HG03060 (cell line): ENCODE measurements at regions not wholly inside any gene's neighbourhood (a gene's known extent, or its start where the extent isn't known, plus 50 kb on each side); places are given as distances from the start of the nearest gene placed in this dataset.

Experiments used
- ATAC-seq: cut with Tn5 transposase; IDR thresholded peaks from one replicate; pipeline ENCODE4 v1.9.1; 2021; ENCODE audit warnings: low read depth, moderate number of reproducible peaks; ENCODE audit not compliant: unreplicated experiment

DNA sequence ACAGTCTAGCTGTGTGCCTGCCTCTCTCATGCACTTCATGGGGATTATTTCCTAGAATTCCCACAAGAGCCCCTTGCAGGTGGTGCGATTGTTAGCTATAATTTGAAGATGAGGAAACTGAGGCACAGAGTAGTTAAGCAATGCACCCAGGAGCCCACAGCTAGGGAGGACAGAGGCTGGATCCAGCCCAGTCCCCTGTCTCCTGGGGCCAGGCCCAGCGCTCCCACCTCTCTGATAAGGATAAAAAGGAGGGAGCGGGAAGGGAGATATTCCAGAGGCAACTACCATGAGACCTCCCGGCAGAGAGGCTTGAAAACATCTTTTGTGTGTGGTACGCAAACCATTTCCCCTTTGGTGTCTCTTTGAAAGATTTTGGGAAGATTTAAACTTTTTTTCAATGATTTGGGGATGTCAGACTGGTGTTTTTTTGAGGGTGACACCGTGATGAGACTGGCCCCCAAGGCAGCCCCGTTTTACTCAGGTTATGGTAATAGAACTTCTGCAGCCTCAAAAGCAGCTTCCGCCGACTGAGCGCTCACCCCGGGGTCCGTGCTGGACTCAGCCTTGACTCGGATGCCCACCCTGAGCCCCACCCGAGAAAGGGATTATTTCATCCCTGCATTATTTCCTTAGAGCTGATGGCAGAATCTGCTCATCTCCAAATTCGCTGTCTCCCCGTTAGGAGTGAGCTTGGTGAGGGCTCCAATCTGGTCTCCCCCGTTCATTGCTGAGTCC is 144.7 kb upstream of the IER5L start:
- ATAC-seq = no peak

DNA sequence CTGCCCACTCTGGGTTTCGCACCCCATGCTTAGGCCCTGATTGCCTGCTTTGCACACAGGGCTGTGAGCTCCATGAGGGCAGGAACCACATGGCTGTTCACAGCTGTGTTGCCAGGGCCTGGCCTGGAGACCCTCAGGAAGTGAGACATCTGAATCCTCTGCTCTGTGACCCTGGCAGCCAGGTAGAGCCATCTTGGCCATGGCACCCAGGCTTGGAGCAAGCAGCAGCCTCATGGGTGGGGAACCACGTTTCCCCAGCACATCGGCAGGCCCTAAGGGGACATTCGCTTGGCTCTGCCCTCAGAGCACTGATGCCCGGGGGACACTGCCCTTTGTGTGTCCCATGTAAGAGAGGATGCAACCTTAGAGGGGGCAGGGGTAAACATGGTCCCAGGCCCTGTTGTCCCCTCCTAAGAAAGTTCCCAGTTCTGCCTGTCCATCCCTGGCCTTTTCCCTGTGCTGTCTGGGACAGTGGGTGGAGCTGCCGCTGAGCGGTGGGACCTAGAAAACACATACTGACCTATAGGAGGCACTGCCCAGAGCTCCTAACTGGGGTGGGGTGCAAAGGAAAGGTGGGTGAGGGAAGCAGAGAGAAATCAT is 144.1 kb upstream of the IER5L start:
- ATAC-seq = no peak

DNA sequence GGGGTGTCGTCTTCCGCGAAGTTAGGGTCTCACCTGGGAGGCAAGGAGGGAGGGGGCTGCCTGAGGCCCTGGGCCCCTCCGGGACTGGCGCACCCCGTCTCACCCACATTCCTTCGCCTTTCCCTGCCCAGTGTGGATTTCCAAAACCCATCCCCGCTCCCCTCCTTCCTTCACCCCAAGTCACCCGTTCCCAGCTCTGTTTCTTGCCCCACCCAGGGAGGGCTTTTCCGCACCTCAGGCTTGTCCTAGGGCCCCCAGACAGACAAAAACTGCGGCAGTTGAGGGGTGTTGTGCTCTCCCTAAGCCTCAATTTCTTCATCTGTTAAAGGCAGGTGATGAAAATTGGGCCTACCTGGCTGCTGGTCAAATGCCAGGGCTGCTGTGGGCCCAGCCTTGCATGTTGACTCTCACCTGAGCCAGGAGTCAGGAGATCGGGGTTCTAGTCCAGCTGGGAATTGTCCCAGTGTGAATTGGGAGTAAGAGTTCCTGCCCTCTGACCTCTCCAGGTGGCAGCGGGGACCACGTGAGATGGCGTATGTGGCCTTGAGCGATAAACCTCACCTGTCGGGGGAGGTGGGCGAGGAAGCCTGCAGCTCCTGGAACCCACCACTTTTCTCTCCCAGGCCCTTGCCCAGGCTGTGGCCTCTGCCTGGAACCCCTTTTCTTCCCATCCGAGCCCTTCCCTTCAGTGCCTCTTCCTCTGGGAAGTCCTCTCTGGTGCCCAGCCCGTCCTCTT is 143.4 kb upstream of the IER5L start:
- no peak for ATAC-seq

DNA sequence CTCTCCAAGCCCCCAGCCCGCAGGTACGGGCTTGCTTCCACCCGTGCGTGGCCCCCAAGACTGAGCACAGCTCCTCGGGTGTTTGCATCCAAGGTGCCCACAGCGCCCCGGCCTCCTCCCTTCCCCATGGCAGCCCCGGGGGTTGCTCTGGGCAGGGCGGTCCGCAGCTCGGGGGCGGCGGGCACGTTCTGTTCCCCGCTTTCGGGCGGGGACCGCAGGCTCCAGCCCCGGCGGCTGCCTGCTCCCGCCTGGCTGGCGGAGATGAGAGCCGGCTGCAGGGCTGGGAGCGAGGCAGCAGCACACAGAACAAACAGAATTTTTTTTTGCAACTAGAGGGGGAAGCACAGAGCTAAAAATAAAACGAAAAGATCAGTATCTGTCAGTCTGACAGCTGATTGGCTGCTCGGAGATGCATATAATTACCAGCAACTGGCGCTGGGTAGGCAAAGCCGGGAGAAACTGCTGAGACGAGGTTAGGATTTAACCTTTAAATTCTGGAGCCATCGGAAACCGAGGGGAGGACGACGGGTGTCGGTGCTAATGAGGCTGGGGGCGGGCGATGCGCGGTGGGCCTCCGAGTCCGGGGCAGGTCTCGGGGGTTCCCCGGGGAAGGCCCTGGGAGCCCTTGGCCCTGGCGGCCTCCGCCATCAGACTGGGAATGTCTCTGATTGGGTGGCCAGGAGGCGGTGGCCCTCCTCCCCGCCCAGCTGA is 142.7 kb upstream of the IER5L start:
- no peak for ATAC-seq

DNA sequence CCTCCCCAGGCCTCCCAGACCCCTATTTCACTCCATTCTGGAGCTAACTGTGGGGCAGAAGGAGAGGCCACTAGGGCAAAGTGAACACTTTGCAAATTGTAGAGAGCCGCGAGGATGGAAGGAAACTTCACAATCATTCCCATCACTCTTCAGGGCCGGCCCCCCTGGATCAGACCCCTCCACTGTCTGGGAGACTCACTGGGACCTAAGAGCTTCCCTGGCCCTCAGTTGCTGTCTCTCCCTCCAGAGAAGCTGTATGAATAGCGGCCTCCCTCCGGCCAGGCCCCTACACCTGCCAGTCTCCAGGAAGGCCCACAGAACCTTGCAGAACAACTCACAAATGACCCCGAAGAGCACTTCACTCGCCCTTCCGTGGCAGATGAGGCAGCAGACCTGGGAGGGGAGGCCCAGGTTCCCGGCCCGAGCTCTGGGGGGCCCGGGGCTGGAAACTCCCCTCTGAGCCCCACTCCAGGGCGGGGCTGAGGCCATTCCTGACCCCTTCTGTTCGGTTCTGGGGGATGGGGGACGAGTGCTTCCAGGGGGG is 141.9 kb upstream of the IER5L start:
- no peak for ATAC-seq

DNA sequence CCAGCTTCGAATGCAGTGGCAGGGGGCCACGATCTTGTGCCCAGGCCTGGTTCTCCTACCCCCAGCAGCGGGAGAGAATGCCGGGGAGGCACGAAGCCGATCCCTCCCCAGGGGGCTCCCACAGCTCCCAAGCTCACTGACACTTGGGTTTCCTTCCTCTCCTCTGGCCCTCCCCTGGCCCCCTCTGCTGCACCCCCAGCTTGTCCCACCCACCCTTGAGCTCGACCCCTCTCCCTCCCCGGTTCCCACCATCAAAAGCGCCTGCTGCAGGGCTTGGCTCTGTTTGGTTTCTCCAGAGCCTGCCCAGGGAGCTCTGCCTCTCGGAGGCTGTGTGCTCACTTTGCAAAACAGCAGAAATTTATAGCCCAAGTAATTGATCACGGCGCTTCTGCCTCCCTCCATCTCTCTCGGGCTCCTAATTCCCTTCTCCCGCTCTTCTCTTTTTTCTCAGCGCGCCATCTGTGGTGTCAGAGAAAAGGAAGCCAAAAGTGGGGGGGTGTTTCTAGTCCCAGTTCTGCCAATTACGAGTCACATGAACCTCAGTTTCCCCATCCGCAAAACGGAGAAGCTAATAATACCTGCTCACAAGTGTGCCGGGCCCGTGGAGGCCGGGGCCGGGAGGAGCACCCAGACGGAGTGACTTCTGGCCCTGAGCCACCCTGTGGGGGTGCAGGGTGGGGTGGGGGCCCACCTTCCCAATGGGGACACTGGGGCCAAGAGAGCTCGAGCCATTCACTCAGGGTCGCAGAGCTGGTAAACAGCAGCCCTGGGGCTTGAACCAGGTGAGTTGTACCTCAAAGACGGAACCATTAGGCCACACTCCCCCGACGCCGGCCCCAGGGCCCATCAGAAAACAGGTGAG is 141.2 kb upstream of the IER5L start:
- no peak for ATAC-seq

DNA sequence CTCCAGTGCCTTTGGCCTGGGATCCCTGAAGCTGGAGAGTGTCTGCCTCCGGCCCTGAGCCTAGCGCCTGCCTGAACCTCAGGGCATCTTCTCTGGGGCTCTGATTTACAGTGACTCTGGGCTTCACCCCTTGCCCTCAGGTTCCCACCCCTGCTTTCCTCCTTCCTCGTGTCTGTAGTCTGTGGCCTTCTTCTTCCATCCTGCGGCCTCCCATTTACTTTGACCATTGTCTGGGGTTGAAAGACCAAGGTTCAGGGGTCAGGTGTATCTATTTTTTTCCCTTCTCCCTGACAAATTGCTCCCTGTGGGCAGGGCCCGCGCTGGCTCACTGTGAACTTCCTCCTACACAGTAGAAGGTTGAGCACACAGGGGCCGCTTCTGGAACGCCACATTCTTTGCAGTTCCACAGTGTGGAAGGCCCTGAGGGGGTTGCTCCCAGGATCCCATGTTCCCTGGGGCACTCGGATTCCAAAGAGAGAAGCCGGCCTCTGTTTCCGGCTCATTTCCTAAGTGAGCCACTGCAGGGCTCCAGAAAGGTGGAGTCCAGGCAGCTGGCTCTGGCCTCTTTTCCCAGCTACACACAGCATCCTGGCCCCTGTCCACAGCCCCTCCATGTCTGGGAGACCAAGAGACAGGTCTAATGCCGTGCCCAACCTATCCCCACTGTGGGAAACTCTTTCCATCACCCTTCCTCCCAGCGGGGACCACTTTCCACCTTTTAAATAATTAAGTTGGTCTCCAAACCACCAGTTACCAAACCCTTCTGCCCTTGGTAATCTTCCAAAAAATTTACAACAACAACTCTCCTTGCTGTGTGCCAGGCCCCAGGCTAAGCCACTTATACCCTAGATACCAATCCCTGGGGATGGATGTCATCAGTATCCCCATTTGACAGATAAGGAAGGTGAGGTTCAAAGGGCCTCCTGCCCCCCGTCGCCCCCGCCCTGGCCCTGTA is 140.3 kb upstream of the IER5L start:
- ATAC-seq = no peak

DNA sequence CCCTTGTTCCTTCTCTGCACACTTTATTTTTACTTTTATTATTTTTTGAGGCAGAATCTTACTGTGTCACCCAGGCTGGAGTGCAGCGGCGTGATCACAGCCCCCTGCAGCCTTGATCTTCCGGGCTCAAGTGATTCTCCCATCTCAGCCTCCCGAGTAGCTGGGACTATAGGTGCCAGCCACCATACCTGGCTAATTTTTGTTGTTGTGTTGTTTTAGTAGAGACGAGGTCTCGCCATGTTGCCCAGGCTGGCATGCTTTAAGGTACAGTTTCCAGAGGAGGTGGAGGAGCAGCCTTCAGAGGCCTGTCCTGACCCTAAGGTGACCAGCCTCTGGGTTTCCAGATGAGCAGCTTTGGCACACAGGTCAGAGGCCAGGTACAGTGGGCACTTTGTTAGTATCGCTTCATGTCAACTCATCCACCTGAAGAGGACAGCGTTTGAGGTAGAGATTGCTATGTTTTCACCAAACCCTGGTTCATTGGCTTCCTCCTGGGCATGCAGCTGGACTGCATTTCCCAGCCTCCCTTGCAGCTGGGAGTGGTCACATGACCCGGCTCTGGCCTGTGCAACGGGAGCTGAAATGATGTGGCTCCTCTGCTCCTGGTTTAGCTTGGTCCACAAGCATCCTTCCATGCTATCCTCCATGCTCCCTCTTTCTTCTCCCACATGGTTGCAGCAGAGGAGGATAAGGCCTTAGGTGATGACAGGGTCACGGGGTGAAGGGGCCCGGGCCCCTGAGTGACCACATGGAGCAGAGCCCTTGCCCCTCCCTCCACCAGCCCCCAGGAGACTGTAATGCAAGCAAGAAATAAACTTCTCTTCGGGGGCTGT is 139.3 kb upstream of the IER5L start:
- no peak for ATAC-seq

DNA sequence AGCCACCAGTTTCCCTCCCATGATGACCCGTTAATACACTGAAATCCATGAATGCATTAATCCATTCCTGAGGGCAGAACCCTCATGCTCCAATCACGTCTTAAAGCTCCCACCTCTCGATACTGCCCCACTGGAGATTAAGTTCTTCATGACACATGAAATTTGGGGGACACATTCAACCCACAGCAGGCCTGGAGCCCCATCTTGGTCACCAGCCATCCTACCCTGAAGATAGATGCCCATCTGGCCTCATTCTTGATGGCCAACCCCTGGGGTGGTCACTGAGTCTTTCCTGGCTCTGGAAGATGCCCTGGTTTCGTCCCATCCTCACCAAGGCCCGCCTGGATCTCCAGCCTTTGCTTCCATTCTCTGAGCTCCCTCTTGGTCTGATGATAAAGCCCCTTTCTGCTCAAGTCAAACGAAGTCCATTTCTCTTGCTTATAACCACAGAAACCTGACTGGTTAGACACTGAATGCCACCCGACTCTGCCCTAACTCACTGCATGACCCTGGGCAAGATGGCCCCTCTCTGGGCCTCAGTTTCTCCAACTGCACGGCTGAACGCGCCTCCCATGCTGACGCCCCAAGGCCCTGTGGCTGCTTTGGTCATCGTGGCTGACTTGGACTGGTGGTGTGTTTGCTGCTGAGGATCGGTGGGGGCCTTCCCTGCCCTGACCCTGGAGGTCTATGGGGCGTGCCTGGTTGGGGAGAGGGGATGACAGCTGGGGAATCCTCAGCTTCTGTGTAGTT is 138.4 kb upstream of the IER5L start:
- no peak for ATAC-seq

DNA sequence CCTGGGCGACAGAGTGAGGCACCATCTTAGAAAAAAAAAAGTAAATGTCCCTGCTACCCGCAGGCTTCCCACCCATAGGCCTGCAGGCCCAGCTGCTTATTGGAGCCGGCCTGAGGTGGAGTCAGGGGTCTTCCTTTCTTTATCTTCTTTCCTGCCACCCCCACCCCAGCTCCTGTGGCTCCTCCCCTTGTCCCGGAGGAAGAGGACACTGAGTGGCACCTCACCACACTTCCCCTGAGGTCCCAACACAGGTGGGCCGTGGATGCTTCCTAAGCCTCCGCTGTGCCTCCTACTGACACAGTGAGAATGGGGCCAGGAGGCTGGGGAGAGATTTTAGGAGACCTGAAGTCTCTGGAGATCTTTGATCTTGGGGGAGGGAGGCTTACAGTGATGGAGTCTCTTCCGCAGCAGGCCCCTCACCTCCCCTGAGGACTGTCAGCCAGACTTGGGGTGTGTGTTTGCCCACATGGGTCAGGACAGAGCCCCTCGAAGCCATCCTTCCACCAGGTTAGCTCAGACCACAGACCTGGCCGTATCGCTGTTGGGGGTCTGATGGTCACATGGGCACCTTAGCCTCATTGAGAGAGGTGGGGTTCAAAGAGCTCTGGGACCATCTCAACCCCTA is 135.4 kb upstream of the IER5L start:
- ATAC-seq = no peak

DNA sequence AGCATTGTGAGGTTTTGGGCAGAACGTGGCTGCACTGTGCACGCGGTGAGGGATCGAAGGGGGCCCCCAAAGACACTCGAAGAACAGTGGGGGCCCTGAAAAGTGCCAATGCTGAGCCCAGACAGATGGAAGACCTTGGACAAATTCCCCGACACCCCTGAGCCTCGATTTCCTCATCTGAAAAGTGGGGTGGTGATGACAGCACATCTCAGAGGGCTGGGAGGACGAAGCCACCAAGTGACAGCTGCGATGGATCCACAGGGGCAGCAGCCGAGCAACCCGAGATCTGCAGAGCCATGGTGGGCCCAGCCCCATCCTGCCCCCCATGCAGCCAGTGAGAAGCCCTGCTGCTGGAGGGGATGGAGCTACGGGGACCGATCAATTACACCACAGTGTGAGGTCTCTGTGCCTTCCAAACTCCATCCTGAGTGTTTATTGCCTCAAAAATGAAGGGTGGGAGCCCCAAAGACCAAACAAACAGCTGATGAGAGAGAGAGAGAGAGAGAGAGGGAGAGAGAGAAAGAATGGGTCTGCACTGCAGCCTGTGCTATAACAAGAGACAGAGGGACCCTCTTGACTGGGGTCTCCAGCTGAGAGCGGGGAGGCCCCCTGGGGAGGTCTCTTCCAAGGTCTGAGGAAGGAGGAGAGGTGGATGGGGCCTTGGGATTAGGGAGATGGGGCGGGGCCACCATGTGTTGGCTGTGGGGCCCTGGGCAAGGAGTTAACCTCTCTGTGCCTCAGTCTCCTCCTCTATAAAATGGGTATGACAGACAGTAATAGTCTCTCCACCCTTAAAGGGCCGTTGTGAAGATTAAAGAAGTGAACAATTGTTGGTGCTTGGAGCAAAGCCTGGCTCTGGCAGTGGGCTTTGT is 134.4 kb upstream of the IER5L start:
- ATAC-seq = no peak

DNA sequence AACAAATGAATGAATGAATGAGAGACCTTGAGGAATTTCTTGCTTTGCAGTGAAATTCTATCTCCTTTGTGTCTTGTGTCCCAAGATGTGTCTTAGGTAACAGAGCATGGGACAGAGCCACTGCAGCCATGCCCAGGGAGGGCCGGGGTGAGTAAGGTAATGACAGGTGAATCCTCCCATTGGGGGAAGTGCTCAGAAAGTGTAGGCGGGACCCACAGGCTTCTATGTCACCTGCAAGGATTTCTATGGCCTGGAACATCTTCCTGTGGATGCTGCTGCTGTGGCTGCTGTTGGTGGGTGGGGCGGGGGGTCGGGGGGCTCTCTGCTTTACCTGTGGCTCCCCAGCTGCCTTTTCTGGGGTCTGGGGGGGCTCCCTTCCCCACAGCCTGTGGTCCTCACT is 133.6 kb upstream of the IER5L start:
- ATAC-seq = no peak

DNA sequence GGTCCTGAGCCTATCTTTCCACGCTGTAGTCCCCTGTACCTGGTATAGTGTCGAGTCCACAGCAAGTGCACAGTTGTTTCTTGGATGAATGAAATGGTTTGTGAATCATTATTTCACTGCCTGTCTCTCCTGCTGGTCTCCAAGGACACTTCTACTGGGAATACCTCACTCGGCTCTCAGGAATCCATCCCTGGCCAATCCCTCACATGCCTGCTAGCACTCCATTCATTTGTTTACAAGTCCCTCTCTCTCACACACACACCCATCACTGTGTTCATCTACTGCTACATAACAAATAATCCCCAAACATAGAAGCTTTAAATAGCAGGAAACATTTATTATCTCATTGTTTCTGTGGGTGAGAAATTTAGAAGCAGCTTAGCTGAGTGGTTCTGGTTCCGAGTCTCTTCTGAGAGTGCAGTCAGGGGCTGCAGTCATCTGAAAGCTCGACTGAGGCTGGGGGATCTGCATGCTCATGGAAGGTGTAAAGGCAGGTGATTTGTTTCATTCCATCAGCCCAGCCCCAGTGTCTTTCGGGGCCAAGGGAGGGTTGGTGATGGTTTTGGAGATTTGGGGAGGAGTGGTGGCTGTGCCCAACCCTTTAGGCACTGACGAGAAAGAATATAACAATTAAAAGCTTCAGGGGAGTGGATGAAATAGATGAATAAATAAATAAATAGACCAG is 132.7 kb upstream of the IER5L start:
- ATAC-seq = no peak

DNA sequence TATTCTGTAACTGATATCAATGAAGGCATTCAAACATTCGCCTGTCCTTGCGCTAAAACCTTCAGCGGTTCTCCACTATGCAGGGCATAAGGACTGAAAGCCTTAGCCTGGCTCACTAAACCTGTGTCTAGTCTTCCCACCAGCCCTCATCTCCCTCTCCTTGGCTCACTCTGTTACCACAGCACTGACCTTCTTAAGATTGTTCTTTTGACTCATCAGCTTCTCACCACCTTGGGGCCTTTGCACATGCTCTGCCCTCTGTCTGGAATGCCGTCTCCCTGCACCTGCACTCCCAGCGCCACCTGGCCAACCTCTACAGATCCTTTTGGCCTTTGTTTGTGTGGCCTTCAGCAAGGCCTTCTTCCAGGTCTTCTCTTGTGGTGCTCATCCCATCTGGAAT is 131.8 kb upstream of the IER5L start:
- ATAC-seq = no peak

DNA sequence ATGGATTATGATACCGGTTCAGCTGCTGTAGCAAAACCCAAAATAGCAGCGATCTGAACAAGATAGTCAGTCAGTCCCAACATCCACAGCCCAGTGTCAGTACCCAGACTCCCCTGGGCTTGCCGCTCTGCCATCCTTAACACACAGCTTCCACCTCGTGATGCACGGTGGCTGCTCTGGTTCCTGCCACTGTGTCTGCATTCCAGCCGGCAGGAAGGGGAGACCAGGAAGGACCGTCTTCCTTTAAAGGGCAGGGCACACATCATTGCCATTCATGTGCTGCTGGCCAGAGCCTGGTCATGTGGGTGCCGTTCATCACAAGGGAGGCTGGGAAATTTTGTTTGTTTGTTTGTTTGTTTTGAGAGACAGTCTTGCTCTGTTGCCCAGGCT is 131.0 kb upstream of the IER5L start:
- no peak for ATAC-seq
